VCaP (cell line): ENCODE measurements at regions not wholly inside any gene's neighbourhood (a gene's known extent, or its start where the extent isn't known, plus 50 kb on each side); places are given as distances from the start of the nearest gene placed in this dataset.

Experiments
- H3K27ac ChIP-seq: fragments of 450-650 bp; 2 replicates; pipeline ENCODE4 v1.5.1; 2017
- CTCF ChIP-seq: fragments of 450-650 bp; conservative IDR thresholded peaks from 2 replicates; pipeline ENCODE4 v1.5.1; 2017; ENCODE audit warnings: mild to moderate bottlenecking, moderate library complexity

DNA sequence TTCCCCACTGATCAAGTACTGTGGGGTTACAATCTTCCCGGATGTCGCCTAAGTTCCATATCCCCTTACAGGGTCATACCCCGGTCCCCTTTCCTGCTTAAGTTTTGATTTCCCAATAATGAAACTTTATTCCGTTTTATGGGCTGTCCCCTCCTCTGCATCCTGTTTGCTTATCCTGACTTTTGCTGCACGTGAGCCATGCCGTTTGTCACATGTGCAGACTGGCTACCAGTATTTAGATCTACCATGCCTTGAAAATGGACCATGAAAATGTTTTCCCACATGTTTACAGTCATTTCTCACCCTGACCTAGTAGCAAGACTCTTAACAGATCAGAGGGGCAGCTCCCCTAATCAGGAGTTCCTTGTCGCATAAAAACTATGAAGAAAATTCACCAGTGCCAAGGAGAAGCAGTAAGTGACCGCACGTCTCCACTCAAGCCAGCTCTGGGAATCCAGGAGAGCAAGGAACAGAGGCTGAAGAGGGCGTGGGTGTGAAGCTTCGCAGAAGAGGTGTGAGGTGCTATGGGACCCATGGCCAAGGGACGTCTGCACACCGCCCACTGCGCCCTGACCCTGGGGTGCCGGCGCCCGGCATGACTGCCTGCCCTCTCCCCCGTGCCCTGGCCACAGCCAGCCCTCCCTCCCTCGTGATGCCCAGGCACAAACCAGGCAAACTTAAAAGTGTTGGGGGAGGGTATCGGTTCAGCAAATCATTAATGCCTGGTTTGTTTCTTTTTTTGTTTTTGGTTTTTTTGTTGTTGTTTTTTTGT is 440.8 kb upstream of the SALL3 start:
- H3K27ac ChIP-seq: no peak overlapping the region
- no peak for TF ChIP-seq CTCF

- TF ChIP-seq CTCF: no peak
- no peak overlapping the region for H3K27ac ChIP-seq
Measured at GRCh38 chr18:78540636-78541529, 438.7 kb upstream of the SALL3 start.

DNA sequence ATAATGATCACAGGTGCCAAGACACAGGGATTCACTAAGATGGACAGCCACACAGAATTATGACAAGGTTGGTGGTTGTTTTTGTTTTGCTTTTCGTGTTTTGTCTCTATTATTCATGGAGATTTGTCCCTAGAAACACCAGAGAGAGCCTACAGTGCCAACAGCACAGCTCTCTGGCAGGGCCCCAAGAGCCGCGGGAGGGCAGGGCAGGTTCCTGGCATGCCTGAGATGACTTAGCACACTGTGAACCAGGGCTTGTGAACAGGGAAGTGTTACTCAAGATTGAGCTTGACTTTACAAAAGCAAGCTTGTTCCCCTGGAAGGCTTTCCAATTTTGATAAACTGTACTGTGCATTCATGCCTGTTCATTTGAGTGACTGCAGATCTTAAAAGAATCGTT is 437.4 kb upstream of the SALL3 start:
- no peak for TF ChIP-seq CTCF
- no peak overlapping the region for H3K27ac ChIP-seq

GRCh38 chr18:78543201-78543725 is 436.4 kb upstream of the SALL3 start:
- H3K27ac ChIP-seq: no peak overlapping the region
- TF ChIP-seq CTCF: no peak

DNA sequence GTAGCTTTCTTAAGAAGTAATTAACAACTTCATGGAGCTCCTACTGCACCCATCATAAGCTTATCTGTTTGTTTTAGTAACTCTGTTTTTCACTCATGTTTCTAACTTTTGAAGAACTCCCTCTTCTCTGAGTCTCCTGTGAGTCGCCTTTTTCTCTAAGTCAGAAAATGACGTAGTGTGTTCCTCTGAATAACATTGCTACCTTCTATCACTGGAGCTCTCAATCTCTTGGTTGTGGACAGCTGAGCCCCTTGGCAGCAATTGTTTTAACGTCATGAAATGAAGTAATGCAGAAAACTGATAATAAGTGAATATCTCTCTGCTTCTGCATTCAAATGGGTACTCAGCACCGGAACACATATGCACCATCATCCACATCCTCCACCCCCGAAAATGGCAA is 433.3 kb upstream of the SALL3 start:
- no peak overlapping the region for H3K27ac ChIP-seq
- TF ChIP-seq CTCF: no peak

- TF ChIP-seq CTCF: no peak
- H3K27ac ChIP-seq: no peak overlapping the region
Measured at GRCh38 chr18:78547817-78548216, 431.8 kb upstream of the SALL3 start.
